22Rv1 (cell line): ENCODE measurements at regions not wholly inside any gene's neighbourhood (a gene's known extent, or its start where the extent isn't known, plus 50 kb on each side); places are given as distances from the start of the nearest gene placed in this dataset.

Experiments
- H3K27ac ChIP-seq: fragments of 450-650 bp; 2 replicates; pipeline ENCODE4 v1.5.1; 2017
- CTCF ChIP-seq: fragments of 450-650 bp; IDR thresholded peaks from 2 replicates; pipeline ENCODE4 v1.5.1; 2017; ENCODE audit warnings: mild to moderate bottlenecking
- ZFX ChIP-seq: fragments of 450-650 bp; IDR thresholded peaks from 2 replicates; pipeline ENCODE4 v1.6.1; 2017; ENCODE audit warnings: antibody characterized with exemption, borderline replicate concordance

DNA sequence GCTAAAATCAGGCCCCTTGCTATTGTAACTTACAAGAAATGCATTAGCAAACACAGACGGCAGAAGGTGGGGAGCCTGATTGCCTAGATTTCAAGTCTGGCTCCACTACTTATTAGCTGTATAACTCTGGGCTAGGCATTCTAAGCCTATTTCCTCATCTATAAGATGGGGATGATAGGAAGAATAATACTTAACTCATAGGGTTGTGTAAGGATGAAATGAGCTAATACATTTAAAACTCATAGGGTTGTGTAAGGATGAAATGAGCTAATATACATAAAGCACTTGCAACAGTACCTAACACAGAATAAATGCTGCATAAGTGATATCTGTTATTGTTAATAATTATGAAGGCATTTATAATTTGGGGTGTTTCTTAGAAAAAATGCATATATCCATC is 60.1 kb upstream of the DIO2 start:
- TF ChIP-seq ZFX (no peak), CTCF (no peak)
- H3K27ac ChIP-seq, result no peak overlapping the region

DNA sequence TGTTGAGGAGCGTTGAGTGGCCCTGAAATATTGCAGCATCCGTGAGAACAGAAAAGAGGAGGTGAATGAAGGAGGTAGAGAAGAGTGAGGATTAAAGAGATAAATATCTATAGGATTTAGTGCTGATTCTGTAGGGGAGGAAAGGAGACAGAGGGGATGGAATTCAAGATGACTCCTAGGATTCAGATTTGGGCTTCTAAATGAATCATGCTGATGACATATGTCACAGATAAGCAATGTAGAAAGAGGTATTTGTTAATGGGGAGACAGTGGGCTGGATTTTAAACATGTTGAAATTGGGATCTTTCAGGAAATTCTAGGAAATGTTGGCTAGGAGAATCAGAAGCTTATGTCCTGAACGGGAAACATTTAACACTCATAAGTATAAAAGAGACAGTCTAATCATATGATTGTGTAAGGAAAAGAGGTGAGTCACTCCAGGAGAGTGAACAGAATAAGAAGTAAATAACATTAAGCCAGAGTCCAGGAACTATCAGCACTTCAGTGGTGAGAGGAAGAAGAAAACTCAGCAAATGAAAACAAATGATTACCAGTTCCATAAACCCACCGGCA is 58.1 kb upstream of the DIO2 start:
- no peak overlapping the region for H3K27ac ChIP-seq
- no peak for TF ChIP-seq ZFX
- no peak for TF ChIP-seq CTCF

DNA sequence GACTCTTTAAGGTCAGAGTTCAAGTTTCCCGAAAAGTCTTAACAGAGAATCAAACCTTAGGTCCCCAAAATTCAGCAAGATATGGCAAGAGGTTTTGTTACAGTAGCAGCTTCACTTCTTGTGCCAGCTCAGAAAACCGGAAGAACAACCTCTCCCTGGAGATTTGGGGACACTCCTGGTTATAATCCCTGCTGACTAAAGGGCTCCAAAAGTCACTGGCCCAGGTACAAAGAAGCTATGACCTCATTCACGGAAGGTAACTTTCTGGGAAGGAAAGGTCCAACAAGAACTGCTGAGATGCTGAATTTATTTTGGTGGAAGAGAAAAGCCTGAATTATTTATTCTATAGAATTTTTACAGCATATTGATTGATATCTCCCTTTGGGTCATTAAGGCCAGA is 55.6 kb upstream of the DIO2 start:
- H3K27ac ChIP-seq, result no peak overlapping the region
- TF ChIP-seq ZFX (no peak), CTCF (no peak)

GRCh38 chr14:80264702-80265101 is 53.4 kb upstream of the DIO2 start:
- no peak overlapping the region for H3K27ac ChIP-seq
- TF ChIP-seq CTCF (no peak), ZFX (no peak)
